ENCODE measurements at regions not wholly inside any gene's neighbourhood (a gene's known extent, or its start where the extent isn't known, plus 50 kb on each side); places are given as distances from the start of the nearest gene placed in this dataset.

DNA sequence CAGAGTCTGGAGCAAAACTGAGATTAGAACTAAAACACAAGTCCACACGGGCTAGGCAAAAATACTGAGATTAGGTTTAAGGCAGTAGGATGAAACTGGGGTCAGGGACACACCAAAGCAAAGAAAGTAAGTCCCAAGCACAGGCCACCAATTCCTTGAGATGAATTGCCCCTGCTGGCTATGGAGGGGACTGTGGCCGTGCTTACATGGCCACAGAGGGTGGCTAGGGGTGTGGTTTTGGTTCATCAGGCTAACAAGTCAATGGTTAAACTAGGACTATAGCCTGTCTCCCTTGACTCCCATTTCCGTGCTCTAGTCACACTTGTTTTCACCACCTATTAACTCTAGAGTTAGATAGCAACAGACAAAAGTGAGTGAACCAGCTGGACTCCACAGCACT is 394.8 kb downstream of the PBX1 start:
- TF ChIP-seq, protein P1, sequence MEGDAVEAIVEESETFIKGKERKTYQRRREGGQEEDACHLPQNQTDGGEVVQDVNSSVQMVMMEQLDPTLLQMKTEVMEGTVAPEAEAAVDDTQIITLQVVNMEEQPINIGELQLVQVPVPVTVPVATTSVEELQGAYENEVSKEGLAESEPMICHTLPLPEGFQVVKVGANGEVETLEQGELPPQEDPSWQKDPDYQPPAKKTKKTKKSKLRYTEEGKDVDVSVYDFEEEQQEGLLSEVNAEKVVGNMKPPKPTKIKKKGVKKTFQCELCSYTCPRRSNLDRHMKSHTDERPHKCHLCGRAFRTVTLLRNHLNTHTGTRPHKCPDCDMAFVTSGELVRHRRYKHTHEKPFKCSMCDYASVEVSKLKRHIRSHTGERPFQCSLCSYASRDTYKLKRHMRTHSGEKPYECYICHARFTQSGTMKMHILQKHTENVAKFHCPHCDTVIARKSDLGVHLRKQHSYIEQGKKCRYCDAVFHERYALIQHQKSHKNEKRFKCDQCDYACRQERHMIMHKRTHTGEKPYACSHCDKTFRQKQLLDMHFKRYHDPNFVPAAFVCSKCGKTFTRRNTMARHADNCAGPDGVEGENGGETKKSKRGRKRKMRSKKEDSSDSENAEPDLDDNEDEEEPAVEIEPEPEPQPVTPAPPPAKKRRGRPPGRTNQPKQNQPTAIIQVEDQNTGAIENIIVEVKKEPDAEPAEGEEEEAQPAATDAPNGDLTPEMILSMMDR (conservative IDR thresholded peaks at IDR 0.05 in 1 of 2, IDR thresholded peaks at IDR 0.05 in 1 of 2; ENCODE audit: extremely low read depth in 1 of 2, insufficient read depth in 1 of 2, low read depth in 1 of 2, low read length in 2 of 2), result no peak
- TF ChIP-seq EZH2 (IDR thresholded peaks at IDR 0.05; ENCODE audit: borderline replicate concordance, low read length), result no peak

Data from mammary epithelial cell (primary cell).